ENCODE measurements at regions not wholly inside any gene's neighbourhood (a gene's known extent, or its start where the extent isn't known, plus 50 kb on each side); places are given as distances from the start of the nearest gene placed in this dataset.

- H3K36me3 ChIP-seq (ENCODE audit: insufficient read depth, low read length): no peaks in the 10 kb centered on the region
- intact Hi-C loops (cut with micrococcal nuclease; ENCODE audit: unreplicated experiment): no loop called here
- H3K9me3 ChIP-seq (ENCODE audit: low read length): no peaks in the 10 kb centered on the region
- no peaks in the 10 kb centered on the region for H3K9me2 ChIP-seq (ENCODE audit: insufficient read depth, low read length)
- BruUV-seq (replicated peaks): no TSS peak
- 0 out of 2 replicates have a peak, but pooled peaks have one; percentile 30 for TF ChIP-seq CTCF (conservative IDR thresholded peaks at IDR 0.05; ENCODE audit: low read length)
- no peak for TF ChIP-seq EZH2phosphoT487 (IDR thresholded peaks at IDR 0.05; ENCODE audit: borderline replicate concordance, low read depth, low read length)
- no peaks in the 10 kb centered on the region for H3K4me1 ChIP-seq (ENCODE audit: insufficient read depth, low read length, poor library complexity, severe bottlenecking)
- no peak overlapping the region for H3K4me2 ChIP-seq (ENCODE audit: low read length)
- peak; percentile 2 for DNase-seq (ENCODE audit: low spot score)
- H3K27ac ChIP-seq (ENCODE audit: low read depth, low read length, poor library complexity, severe bottlenecking): no peak overlapping the region
- POLR2A ChIA-PET: no interaction called here
- CTCF ChIA-PET (ENCODE audit: unreplicated experiment): no interaction called here
- H3K4me3 ChIP-seq (ENCODE audit: low read depth, low read length, poor library complexity, severe bottlenecking): no peak overlapping the region
- H2AFZ ChIP-seq (ENCODE audit: low read length): no peak overlapping the region
- no peaks in the 10 kb centered on the region for H4K20me1 ChIP-seq (ENCODE audit: insufficient read depth, low read length)
- no peaks in the 10 kb centered on the region for H3K79me2 ChIP-seq (ENCODE audit: insufficient read depth, low read depth, low read length)
Observed at GRCh38 chr15:79540551-79540950, 108.4 kb downstream of the MINAR1 start.

GRCh38 chr15:79541196-79541595 is 109.1 kb downstream of the MINAR1 start:
- Histone ChIP-seq H3K9me2 (ENCODE audit: insufficient read depth, low read length) (no peaks in the 10 kb centered on the region), H3K4me1 (ENCODE audit: insufficient read depth, low read length, poor library complexity, severe bottlenecking) (no peaks in the 10 kb centered on the region), H2AFZ (ENCODE audit: low read length) (no peak overlapping the region), H3K4me3 (ENCODE audit: low read depth, low read length, poor library complexity, severe bottlenecking) (no peak overlapping the region), H3K9me3 (ENCODE audit: low read length) (no peaks in the 10 kb centered on the region), H3K4me2 (ENCODE audit: low read length) (no peak overlapping the region), H3K36me3 (ENCODE audit: insufficient read depth, low read length) (no peaks in the 10 kb centered on the region), H4K20me1 (ENCODE audit: insufficient read depth, low read length) (no peaks in the 10 kb centered on the region), H3K27ac (ENCODE audit: low read depth, low read length, poor library complexity, severe bottlenecking) (no peak overlapping the region), H3K79me2 (ENCODE audit: insufficient read depth, low read depth, low read length) (no peaks in the 10 kb centered on the region)
- intact Hi-C loops (cut with micrococcal nuclease; ENCODE audit: unreplicated experiment): no loop called here
- TF ChIP-seq CTCF (conservative IDR thresholded peaks at IDR 0.05; ENCODE audit: low read length): no peak
- no peak for TF ChIP-seq EZH2phosphoT487 (IDR thresholded peaks at IDR 0.05; ENCODE audit: borderline replicate concordance, low read depth, low read length)
- POLR2A ChIA-PET: interaction anchor here (0.6 kb wide), 1 partner anchor 46 kb away, joined by 4 read pairs; no protein-coding TSS in a partner anchor
- CTCF ChIA-PET (ENCODE audit: unreplicated experiment): no interaction called here
- BruUV-seq (replicated peaks): no TSS peak
- no peak for DNase-seq (ENCODE audit: low spot score)

- Histone ChIP-seq H3K79me2 (ENCODE audit: insufficient read depth, low read depth, low read length) (no peaks in the 10 kb centered on the region), H2AFZ (ENCODE audit: low read length) (no peak overlapping the region), H4K20me1 (ENCODE audit: insufficient read depth, low read length) (no peaks in the 10 kb centered on the region), H3K9me3 (ENCODE audit: low read length) (no peaks in the 10 kb centered on the region), H3K4me2 (ENCODE audit: low read length) (no peak overlapping the region), H3K4me3 (ENCODE audit: low read depth, low read length, poor library complexity, severe bottlenecking) (no peak overlapping the region), H3K9me2 (ENCODE audit: insufficient read depth, low read length) (no peaks in the 10 kb centered on the region), H3K27ac (ENCODE audit: low read depth, low read length, poor library complexity, severe bottlenecking) (no peak overlapping the region), H3K36me3 (ENCODE audit: insufficient read depth, low read length) (no peaks in the 10 kb centered on the region), H3K4me1 (ENCODE audit: insufficient read depth, low read length, poor library complexity, severe bottlenecking) (no peaks in the 10 kb centered on the region)
- ChIA-PET CTCF (ENCODE audit: unreplicated experiment) (no interaction called here), POLR2A (no interaction called here)
- intact Hi-C loops (cut with micrococcal nuclease; ENCODE audit: unreplicated experiment): no loop called here
- TF ChIP-seq CTCF (conservative IDR thresholded peaks at IDR 0.05; ENCODE audit: low read length): no peak
- no peak for TF ChIP-seq EZH2phosphoT487 (IDR thresholded peaks at IDR 0.05; ENCODE audit: borderline replicate concordance, low read depth, low read length)
- BruUV-seq (replicated peaks): no TSS peak
- DNase-seq (ENCODE audit: low spot score): no peak
Observed at GRCh38 chr15:79543097-79543496, 111.0 kb downstream of the MINAR1 start.
